ENCODE measurements at regions not wholly inside any gene's neighbourhood (a gene's known extent, or its start where the extent isn't known, plus 50 kb on each side); places are given as distances from the start of the nearest gene placed in this dataset.

DNA sequence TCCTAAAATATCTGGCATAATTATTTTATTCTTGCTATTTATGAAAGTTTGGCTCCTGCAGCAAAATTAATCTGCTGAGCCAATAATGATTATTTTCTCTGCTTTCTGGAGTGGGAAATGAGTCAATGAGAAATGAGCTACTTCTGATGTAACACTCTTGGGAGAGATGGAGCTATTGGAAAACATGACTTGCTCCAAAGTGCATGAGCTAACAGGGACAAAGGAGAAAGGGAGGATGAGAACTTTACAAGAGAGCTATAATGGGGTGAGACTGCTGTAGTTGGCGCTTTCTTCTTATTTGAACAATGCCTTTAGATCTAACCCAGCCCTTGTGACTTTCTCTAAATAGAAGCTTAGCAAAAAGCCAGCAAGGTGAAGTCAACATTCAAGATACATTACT is 615.1 kb downstream of the ANKRD50 start:
- H3K79me2 ChIP-seq (ENCODE audit: control insufficient read depth, insufficient read depth, low read length): no peaks in the 10 kb centered on the region
- H4K20me1 ChIP-seq (ENCODE audit: control insufficient read depth, extremely low read depth, insufficient read depth, low read length): no peaks in the 10 kb centered on the region
- no peak for FAIRE-seq
- dilution Hi-C loops (cut with MboI; ENCODE audit: extremely low pct_ligation_motif_present, low sequenced_read_pairs): no loop called here
- no peaks in the 10 kb centered on the region for H3K36me3 ChIP-seq (ENCODE audit: control insufficient read depth in 2 of 2, extremely low read depth in 1 of 2, insufficient read depth in 2 of 2, low read length in 2 of 2)
- no peaks in the 10 kb centered on the region for H3K4me1 ChIP-seq (ENCODE audit: control insufficient read depth, extremely low read depth, insufficient read depth, low read length)
- H3K4me2 ChIP-seq (ENCODE audit: control insufficient read depth, extremely low read depth, insufficient read depth, low read depth, low read length): no peak overlapping the region
- DNase-seq (ENCODE audit: low read depth, low spot score): no peak
- no peak overlapping the region for H2AFZ ChIP-seq (ENCODE audit: control insufficient read depth, low read length)
- H3K9me1 ChIP-seq (ENCODE audit: control insufficient read depth, extremely low read depth, insufficient read depth, low read length): no peaks in the 10 kb centered on the region
- H3K9ac ChIP-seq (ENCODE audit: control insufficient read depth, extremely low read depth, insufficient read depth, low read length): no peak overlapping the region
- H3K4me3 ChIP-seq (ENCODE audit: control insufficient read depth in 2 of 3, extremely low read depth in 1 of 3, insufficient read depth in 2 of 3, low read depth in 1 of 3, low read length in 3 of 3): no peak overlapping the region
- H3K27ac ChIP-seq (ENCODE audit: control insufficient read depth, insufficient read depth, low read length): no peak overlapping the region
- H3K27me3 ChIP-seq (ENCODE audit: control insufficient read depth, extremely low read depth, insufficient read depth, low read length): no peaks in the 10 kb centered on the region
- TF ChIP-seq EZH2 (IDR thresholded peaks at IDR 0.05; ENCODE audit: low read length): no peak
- TF ChIP-seq, protein P1, sequence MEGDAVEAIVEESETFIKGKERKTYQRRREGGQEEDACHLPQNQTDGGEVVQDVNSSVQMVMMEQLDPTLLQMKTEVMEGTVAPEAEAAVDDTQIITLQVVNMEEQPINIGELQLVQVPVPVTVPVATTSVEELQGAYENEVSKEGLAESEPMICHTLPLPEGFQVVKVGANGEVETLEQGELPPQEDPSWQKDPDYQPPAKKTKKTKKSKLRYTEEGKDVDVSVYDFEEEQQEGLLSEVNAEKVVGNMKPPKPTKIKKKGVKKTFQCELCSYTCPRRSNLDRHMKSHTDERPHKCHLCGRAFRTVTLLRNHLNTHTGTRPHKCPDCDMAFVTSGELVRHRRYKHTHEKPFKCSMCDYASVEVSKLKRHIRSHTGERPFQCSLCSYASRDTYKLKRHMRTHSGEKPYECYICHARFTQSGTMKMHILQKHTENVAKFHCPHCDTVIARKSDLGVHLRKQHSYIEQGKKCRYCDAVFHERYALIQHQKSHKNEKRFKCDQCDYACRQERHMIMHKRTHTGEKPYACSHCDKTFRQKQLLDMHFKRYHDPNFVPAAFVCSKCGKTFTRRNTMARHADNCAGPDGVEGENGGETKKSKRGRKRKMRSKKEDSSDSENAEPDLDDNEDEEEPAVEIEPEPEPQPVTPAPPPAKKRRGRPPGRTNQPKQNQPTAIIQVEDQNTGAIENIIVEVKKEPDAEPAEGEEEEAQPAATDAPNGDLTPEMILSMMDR (optimal IDR thresholded peaks at IDR 0.05 in 1 of 3, IDR thresholded peaks at IDR 0.05 in 1 of 3, conservative IDR thresholded peaks at IDR 0.05 in 1 of 3; ENCODE audit: extremely low read depth in 1 of 3, insufficient read depth in 2 of 3, low read length in 3 of 3): no peak
- no peaks in the 10 kb centered on the region for H3K9me3 ChIP-seq (ENCODE audit: control insufficient read depth, low read depth, low read length)

- DNase-seq (ENCODE audit: low read depth, low spot score) (peak; percentile 19), FAIRE-seq (peak; percentile 73)
- TF ChIP-seq EZH2 (IDR thresholded peaks at IDR 0.05; ENCODE audit: low read length): no peak
- TF ChIP-seq, protein P1 (optimal IDR thresholded peaks at IDR 0.05 in 1 of 3, IDR thresholded peaks at IDR 0.05 in 1 of 3, conservative IDR thresholded peaks at IDR 0.05 in 1 of 3; ENCODE audit: extremely low read depth in 1 of 3, insufficient read depth in 2 of 3, low read length in 3 of 3): peak in 1 of 3 experiments; percentile 32
- peak overlapping the region; percentile 31 for H3K27ac ChIP-seq (ENCODE audit: control insufficient read depth, insufficient read depth, low read length)
- dilution Hi-C loops (cut with MboI; ENCODE audit: extremely low pct_ligation_motif_present, low sequenced_read_pairs): no loop called here
- no peaks in the 10 kb centered on the region for H3K27me3 ChIP-seq (ENCODE audit: control insufficient read depth, extremely low read depth, insufficient read depth, low read length)
- no peaks in the 10 kb centered on the region for H3K9me3 ChIP-seq (ENCODE audit: control insufficient read depth, low read depth, low read length)
- H4K20me1 ChIP-seq (ENCODE audit: control insufficient read depth, extremely low read depth, insufficient read depth, low read length): no peaks in the 10 kb centered on the region
- H2AFZ ChIP-seq (ENCODE audit: control insufficient read depth, low read length): peak overlapping the region; percentile 51
- peak overlapping the region; percentile 61 for H3K4me2 ChIP-seq (ENCODE audit: control insufficient read depth, extremely low read depth, insufficient read depth, low read depth, low read length)
- no peak overlapping the region for H3K9ac ChIP-seq (ENCODE audit: control insufficient read depth, extremely low read depth, insufficient read depth, low read length)
- H3K79me2 ChIP-seq (ENCODE audit: control insufficient read depth, insufficient read depth, low read length): no peaks in the 10 kb centered on the region
- H3K36me3 ChIP-seq (ENCODE audit: control insufficient read depth in 2 of 2, extremely low read depth in 1 of 2, insufficient read depth in 2 of 2, low read length in 2 of 2): no peaks in the 10 kb centered on the region
- peaks cover 14% of the 10 kb centered on the region for H3K4me1 ChIP-seq (ENCODE audit: control insufficient read depth, extremely low read depth, insufficient read depth, low read length)
- H3K4me3 ChIP-seq (ENCODE audit: control insufficient read depth in 2 of 3, extremely low read depth in 1 of 3, insufficient read depth in 2 of 3, low read depth in 1 of 3, low read length in 3 of 3): no peak overlapping the region
- peaks cover 3% of the 10 kb centered on the region for H3K9me1 ChIP-seq (ENCODE audit: control insufficient read depth, extremely low read depth, insufficient read depth, low read length)
Measured at GRCh38 chr4:124104101-124104500, 608.4 kb downstream of the ANKRD50 start.
